Heart left ventricle (tissue), 16 donors: ENCODE measurements at regions not wholly inside any gene's neighbourhood (a gene's known extent, or its start where the extent isn't known, plus 50 kb on each side); places are given as distances from the start of the nearest gene placed in this dataset.

ENCODE experiments used
- ATAC-seq, 4 donors: fragments of 200-7000 bp; cut with Tn5 transposase; one replicate each; pipeline ENCODE4 v1.9.1; 2020 to 2022; ENCODE audit warnings: moderate library complexity in 4 of 4, mild to moderate bottlenecking in 3 of 4, moderate number of reproducible peaks in 1 of 4
- DNase-seq, 5 donors: peaks; one replicate each; pipeline ENCODE4 v3.0.0-alpha.2; 2020
- H3K27ac ChIP-seq, 12 donors: fragments of 200-600 bp; sonication (generic) in 4 of 12; one replicate each; pipeline versions ENCODE4 v1.5.0 to v1.8.0; 2016 to 2022; ENCODE audit warnings: mild to moderate bottlenecking in 2 of 12
- H3K27me3 ChIP-seq, 9 donors: fragments of 200-600 bp; sonication (generic) in 2 of 9; one replicate each; pipeline versions ENCODE4 v1.5.1 to v1.8.0; 2016 to 2022; ENCODE audit warnings: mild to moderate bottlenecking in 3 of 9
- H3K36me3 ChIP-seq, 9 donors: fragments of 200-600 bp; sonication (generic) in 2 of 9; one replicate each; pipeline versions ENCODE4 v1.5.0 to v1.8.0; 2018 to 2022; ENCODE audit warnings: mild to moderate bottlenecking in 2 of 9
- H3K4me1 ChIP-seq, 12 donors: fragments of 200-600 bp; sonication (generic) in 4 of 12; one replicate each; pipeline versions ENCODE4 v1.5.0 to v1.8.0; 2016 to 2022; ENCODE audit warnings: mild to moderate bottlenecking in 3 of 12
- H3K4me3 ChIP-seq, 12 donors: fragments of 200-600 bp; sonication (generic) in 4 of 12; one replicate each; pipeline versions ENCODE4 v1.5.0 to v1.8.0; 2017 to 2022; ENCODE audit warnings: mild to moderate bottlenecking in 9 of 12, moderate library complexity in 4 of 12
- H3K9me3 ChIP-seq, 12 donors: fragments of 200-600 bp; sonication (generic) in 4 of 12; one replicate each; pipeline versions ENCODE4 v1.5.0 to v1.8.0; 2016 to 2022; ENCODE audit warnings: mild to moderate bottlenecking in 1 of 12
- POLR2A ChIP-seq, 2 donors: fragments of 450-650 bp; IDR thresholded peaks; one replicate each; pipeline ENCODE4 v1.6.1; 2017; ENCODE audit warnings: antibody characterized with exemption in 2 of 2, mild to moderate bottlenecking in 2 of 2, moderate library complexity in 2 of 2
- WGBS, 4 donors: extraction: QIAGEN DNeasy Blood & Tissue Kit in 2 of 4; methylation state at CpG; one replicate each; pipeline versions ENCODE4 v1.1.5 to v1.1.7; 2013 to 2018; 5-methylcytosine and 5-hydroxymethylcytosine counted together
- intact Hi-C, 10 donors: fragments of 100-400 bp; cut with DNase I; formaldehyde crosslinking; loops; one replicate each; pipeline versions ENCODE4 v1.11.1 to v1.14.2; 2022
- TF ChIP-seq, protein P1 (sequence below), 12 donors: fragments of 200-600 bp; sonication (generic) in 4 of 12; IDR thresholded peaks; one replicate each; pipeline versions ENCODE4 v1.5.0 to v1.8.0; 2018 to 2022; ENCODE audit warnings: antibody characterized with exemption in 12 of 12, mild to moderate bottlenecking in 5 of 12
- donor health status: ischemic (EF 13 %, LVEDD 7.1; RV severe dilation, severe dysfunction).
- donor health status: healthy with polysubstance abuse.
- donor health status: DM: no; HTN: yes; CAD: no.
- donor health status: DM: no; HTN: no; CAD: no.
- donor health status: ischemic (EF 25% LVEDD 6.9; RV normal size, moderate dysfunction).
- donor health status: ischemic (EF 25% LVEDD 5.7; RV mildly dilated, moderate dysfunction).
- donor health status: healthy.
- donor health status: DM: yes; HTN: yes; CAD: no.
- donor health status: ischemic (EF 35%, LVEDD 5.7; RV mildly dilated, moderate dysfunction).
- donor health status: nonischemic (EF 11% LVEDD 7.7; RV severe dilation, severe dysfunction).
- donor health status: DM: yes; HTN: yes; CAD: no.
- donor health status: PGD.
- donor health status: ischemic (EF 29% LVEDD 5.4; RV normal size, mild dysfunction).
- donor health status: nonischemic (EF 23%, LVEDD 6.1; RV moderate dilation, normal function).

DNA sequence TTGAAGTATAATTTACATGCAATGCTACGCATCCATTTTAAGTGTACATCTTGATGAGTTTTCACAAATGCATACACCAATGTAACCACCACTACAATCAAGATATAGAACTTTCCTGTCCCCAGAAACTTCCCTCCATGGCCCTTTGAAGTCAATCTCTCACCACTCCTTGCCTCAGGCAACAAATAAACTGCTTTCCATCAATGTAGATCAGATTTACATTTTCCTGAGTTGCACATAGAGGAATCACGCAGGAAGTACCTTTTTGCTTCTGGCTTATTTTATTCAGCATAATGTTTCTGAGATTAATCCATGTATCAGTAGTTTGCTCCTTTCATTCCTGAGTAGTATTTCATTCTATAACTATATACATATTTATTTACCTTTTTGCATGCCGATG lies 59.6 kb upstream of the NNAT start:
- no peaks in the 10 kb centered on the region for H3K27me3 ChIP-seq
- DNase-seq, result no peak
- no peak overlapping the region for H3K27ac ChIP-seq
- intact Hi-C loops, result no loop called here
- H3K4me1 ChIP-seq, result no peaks in the 10 kb centered on the region
- ATAC-seq, result no peak
- H3K36me3 ChIP-seq, result no peaks in the 10 kb centered on the region
- peaks cover 0 to 30% (median 10%) of the 10 kb centered on the region in 12 donors for H3K9me3 ChIP-seq
- TF ChIP-seq, protein P1, sequence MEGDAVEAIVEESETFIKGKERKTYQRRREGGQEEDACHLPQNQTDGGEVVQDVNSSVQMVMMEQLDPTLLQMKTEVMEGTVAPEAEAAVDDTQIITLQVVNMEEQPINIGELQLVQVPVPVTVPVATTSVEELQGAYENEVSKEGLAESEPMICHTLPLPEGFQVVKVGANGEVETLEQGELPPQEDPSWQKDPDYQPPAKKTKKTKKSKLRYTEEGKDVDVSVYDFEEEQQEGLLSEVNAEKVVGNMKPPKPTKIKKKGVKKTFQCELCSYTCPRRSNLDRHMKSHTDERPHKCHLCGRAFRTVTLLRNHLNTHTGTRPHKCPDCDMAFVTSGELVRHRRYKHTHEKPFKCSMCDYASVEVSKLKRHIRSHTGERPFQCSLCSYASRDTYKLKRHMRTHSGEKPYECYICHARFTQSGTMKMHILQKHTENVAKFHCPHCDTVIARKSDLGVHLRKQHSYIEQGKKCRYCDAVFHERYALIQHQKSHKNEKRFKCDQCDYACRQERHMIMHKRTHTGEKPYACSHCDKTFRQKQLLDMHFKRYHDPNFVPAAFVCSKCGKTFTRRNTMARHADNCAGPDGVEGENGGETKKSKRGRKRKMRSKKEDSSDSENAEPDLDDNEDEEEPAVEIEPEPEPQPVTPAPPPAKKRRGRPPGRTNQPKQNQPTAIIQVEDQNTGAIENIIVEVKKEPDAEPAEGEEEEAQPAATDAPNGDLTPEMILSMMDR (IDR thresholded peaks at IDR 0.05), result no peak
- TF ChIP-seq POLR2A (IDR thresholded peaks at IDR 0.05), result no peak
- WGBS, 4 donors, result 93 to 96% (median 95%) methylated on average over 3 of the region's 3 CpGs
- no peak overlapping the region for H3K4me3 ChIP-seq

DNA sequence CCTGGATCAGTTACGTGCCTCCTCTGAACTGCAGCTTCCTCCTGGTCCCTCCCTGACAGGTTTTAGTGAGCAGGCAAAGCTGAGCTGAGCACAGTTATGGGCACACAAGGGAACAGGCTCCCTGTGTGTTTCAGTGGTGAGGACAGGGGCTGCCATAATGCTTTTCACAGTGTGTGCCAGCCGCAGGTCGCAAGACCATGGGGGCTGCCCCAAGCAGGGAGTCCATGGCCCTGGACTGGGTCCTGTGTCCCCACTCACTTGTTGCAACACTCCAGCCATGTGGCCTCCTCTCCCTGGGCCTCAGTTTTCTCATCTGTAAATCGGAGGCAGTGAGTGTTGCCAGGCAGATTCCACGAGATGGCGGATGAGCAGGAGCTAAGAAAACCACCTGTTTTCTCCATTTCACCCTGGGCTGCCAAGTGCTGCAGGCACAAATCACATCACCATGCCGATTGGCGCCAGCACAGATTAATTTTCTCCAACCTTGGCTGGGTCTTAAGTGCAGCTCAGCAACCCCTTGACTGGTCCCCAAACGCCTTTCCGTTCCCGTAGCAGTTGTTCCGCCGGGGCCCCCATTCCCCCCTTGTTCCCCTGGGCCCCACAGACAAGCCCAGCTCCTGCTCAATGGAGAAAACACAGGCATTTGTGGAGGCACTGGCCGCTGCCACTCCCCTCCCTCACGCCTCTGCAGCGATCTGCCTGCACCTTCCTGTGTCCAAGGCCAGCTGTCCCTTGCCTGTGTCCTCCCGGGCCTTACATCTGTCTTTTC lies 57.1 kb upstream of the NNAT start:
- no peak for DNase-seq
- ATAC-seq, result no peak
- TF ChIP-seq POLR2A (IDR thresholded peaks at IDR 0.05), result no peak
- TF ChIP-seq, protein P1 (IDR thresholded peaks at IDR 0.05), result no peak
- H3K27ac ChIP-seq, result no peak overlapping the region
- no peak overlapping the region for H3K4me3 ChIP-seq
- H3K27me3 ChIP-seq, result no peaks in the 10 kb centered on the region
- 75 to 84% (median 76%) methylated on average over 15 to 17 of the region's 17 CpGs for WGBS, 4 donors
- H3K4me1 ChIP-seq, result no peaks in the 10 kb centered on the region
- no peaks in the 10 kb centered on the region for H3K36me3 ChIP-seq
- intact Hi-C loops, result no loop called here
- H3K9me3 ChIP-seq, result peaks cover 0 to 14% (median 4%) of the 10 kb centered on the region in 12 donors

DNA sequence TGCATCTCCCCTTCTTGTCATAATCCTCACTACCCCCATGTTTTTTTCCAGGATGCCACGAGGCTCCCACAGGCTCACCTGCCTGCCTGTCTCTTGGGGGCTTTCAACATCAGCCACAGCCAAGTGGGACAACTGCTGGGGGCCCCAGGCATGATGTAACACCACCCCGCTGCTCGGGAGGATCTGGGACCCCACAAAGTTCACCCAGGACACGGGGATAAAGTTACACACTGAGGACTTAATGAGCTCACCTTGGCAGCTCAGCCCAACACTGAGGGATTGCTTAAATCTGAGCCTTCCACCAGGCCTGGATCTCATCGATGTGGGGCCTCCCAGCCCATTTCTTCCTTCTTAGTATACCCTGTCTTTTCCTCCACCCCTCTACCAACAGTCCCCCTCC lies 56.4 kb upstream of the NNAT start:
- Histone ChIP-seq H3K36me3 (no peaks in the 10 kb centered on the region), H3K27ac (no peak overlapping the region), H3K27me3 (no peaks in the 10 kb centered on the region), H3K4me1 (no peaks in the 10 kb centered on the region), H3K4me3 (no peak overlapping the region), H3K9me3 (peaks cover 0 to 7% (median 0%) of the 10 kb centered on the region in 12 donors)
- ATAC-seq (no peak), DNase-seq (no peak)
- TF ChIP-seq, protein P1 (IDR thresholded peaks at IDR 0.05), result no peak
- no peak for TF ChIP-seq POLR2A (IDR thresholded peaks at IDR 0.05)
- 79 to 88% (median 82%) methylated on average over 5 of the region's 5 CpGs for WGBS, 4 donors
- intact Hi-C loops, result no loop called here
